CD4-positive, alpha-beta T cell (primary cell): ENCODE measurements at regions not wholly inside any gene's neighbourhood (a gene's known extent, or its start where the extent isn't known, plus 50 kb on each side); places are given as distances from the start of the nearest gene placed in this dataset.

Source experiments
- ATAC-seq: fragments of 200-7000 bp; cut with Tn5 transposase; one replicate; pipeline ENCODE4 v1.10.0; 2022; ENCODE audit warnings: mild to moderate bottlenecking; ENCODE audit not compliant: poor library complexity
- CTCF ChIA-PET: fragments of 350-600 bp; sonication (Branson Sonifier 250); formaldehyde crosslinking; loops from one replicate; lab custom pipeline; 2021; ENCODE audit warnings: antibody characterized with exemption, inconsistent platforms; lab: Charles Lee
- POLR2A ChIA-PET: fragments of 350-600 bp; sonication (Branson Sonifier 250); formaldehyde crosslinking; loops from one replicate; lab custom pipeline; 2021; ENCODE audit warnings: antibody characterized with exemption, inconsistent platforms; lab: Charles Lee
- DNase-seq, 14 experiments: peaks; one replicate each; pipeline ENCODE4 v3.0.0-alpha.2; 2013 to 2020; ENCODE audit warnings: mixed read lengths in 2 of 14
- H3K27ac ChIP-seq, 2 donors: one replicate each; pipeline versions ENCODE4 v1.5.1 to v1.7.0; 2013; ENCODE audit warnings: low read length in 2 of 2, low read depth in 1 of 2, mild to moderate bottlenecking in 1 of 2
- H3K27me3 ChIP-seq, 2 experiments: 1 replicate in 1 of 2; 2 replicates in 1 of 2; pipeline versions ENCODE4 v1.6.1 to v1.7.0; 2013; ENCODE audit warnings: low read length in 2 of 2, control low read depth in 1 of 2, mild to moderate bottlenecking in 1 of 2, moderate library complexity in 1 of 2; ENCODE audit not compliant: insufficient read depth in 2 of 2, control insufficient read depth in 1 of 2
- H3K36me3 ChIP-seq: one replicate; pipeline ENCODE4 v1.6.1; 2013; ENCODE audit warnings: low read length, control low read depth; ENCODE audit not compliant: insufficient read depth
- H3K4me1 ChIP-seq: one replicate; pipeline ENCODE4 v1.6.1; 2013; ENCODE audit warnings: low read length, control low read depth; ENCODE audit not compliant: insufficient read depth
- H3K4me3 ChIP-seq: one replicate; pipeline ENCODE4 v1.5.1; 2013; ENCODE audit warnings: mild to moderate bottlenecking, low read length, moderate library complexity
- H3K9me3 ChIP-seq, 2 experiments: 1 replicate in 1 of 2; 2 replicates in 1 of 2; pipeline versions ENCODE4 v1.6.1 to v1.7.0; 2013; ENCODE audit warnings: low read length in 2 of 2, mild to moderate bottlenecking in 2 of 2, control low read depth in 1 of 2, moderate library complexity in 1 of 2; ENCODE audit not compliant: control insufficient read depth in 1 of 2, insufficient read depth in 1 of 2
- H3K27ac Mint-ChIP-seq: one replicate; pipeline ENCODE4 v1.8.0; 2020; ENCODE audit warnings: mixed read lengths
- H3K27me3 Mint-ChIP-seq: one replicate; pipeline ENCODE4 v1.8.0; 2021; ENCODE audit warnings: mixed read lengths
- H3K36me3 Mint-ChIP-seq: one replicate; pipeline ENCODE4 v1.8.0; 2021; ENCODE audit warnings: low read depth, mixed read lengths
- H3K4me1 Mint-ChIP-seq: one replicate; pipeline ENCODE4 v1.8.0; 2021; ENCODE audit warnings: low read depth, mixed read lengths
- H3K4me3 Mint-ChIP-seq: one replicate; pipeline ENCODE4 v1.8.0; 2020; ENCODE audit warnings: mild to moderate bottlenecking, mixed read lengths
- H3K9me3 Mint-ChIP-seq: one replicate; pipeline ENCODE4 v1.8.0; 2020; ENCODE audit warnings: mixed read lengths
- intact Hi-C, 2 experiments: fragments of 100-400 bp; cut with DNase I in 1 of 2; cut with micrococcal nuclease in 1 of 2; formaldehyde crosslinking; loops; one replicate each; pipeline versions ENCODE4 v1.15.1 to v1.9.0; 2023 to 2025; cut with DNase I, micrococcal nuclease
- TF ChIP-seq, protein P1 (sequence below): fragments of 200-600 bp; IDR thresholded peaks from one replicate; pipeline ENCODE4 v1.8.0; 2022; ENCODE audit warnings: antibody characterized with exemption, mild to moderate bottlenecking

- ChIA-PET CTCF (no interaction called here), POLR2A (no interaction called here)
- no peak for ATAC-seq
- intact Hi-C loops, result no loop called here
- no peaks in the 10 kb centered on the region for H3K4me1 Mint-ChIP-seq
- Histone ChIP-seq H3K27me3 (no peaks in the 10 kb centered on the region), H3K4me3 (no peak overlapping the region), H3K9me3 (peaks cover 0 to 3% of the 10 kb centered on the region in 2 experiments), H3K27ac (no peak overlapping the region), H3K36me3 (no peaks in the 10 kb centered on the region), H3K4me1 (no peaks in the 10 kb centered on the region)
- no peaks in the 10 kb centered on the region for H3K27me3 Mint-ChIP-seq
- no peak for DNase-seq
- H3K9me3 Mint-ChIP-seq, result peaks cover 2% of the 10 kb centered on the region
- H3K36me3 Mint-ChIP-seq, result no peaks in the 10 kb centered on the region
- no peak overlapping the region for H3K27ac Mint-ChIP-seq
- TF ChIP-seq, protein P1, sequence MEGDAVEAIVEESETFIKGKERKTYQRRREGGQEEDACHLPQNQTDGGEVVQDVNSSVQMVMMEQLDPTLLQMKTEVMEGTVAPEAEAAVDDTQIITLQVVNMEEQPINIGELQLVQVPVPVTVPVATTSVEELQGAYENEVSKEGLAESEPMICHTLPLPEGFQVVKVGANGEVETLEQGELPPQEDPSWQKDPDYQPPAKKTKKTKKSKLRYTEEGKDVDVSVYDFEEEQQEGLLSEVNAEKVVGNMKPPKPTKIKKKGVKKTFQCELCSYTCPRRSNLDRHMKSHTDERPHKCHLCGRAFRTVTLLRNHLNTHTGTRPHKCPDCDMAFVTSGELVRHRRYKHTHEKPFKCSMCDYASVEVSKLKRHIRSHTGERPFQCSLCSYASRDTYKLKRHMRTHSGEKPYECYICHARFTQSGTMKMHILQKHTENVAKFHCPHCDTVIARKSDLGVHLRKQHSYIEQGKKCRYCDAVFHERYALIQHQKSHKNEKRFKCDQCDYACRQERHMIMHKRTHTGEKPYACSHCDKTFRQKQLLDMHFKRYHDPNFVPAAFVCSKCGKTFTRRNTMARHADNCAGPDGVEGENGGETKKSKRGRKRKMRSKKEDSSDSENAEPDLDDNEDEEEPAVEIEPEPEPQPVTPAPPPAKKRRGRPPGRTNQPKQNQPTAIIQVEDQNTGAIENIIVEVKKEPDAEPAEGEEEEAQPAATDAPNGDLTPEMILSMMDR, result no peak
- no peak overlapping the region for H3K4me3 Mint-ChIP-seq
Measured at GRCh38 chr12:114826244-114826643, 142.3 kb upstream of the TBX3 start.

DNA sequence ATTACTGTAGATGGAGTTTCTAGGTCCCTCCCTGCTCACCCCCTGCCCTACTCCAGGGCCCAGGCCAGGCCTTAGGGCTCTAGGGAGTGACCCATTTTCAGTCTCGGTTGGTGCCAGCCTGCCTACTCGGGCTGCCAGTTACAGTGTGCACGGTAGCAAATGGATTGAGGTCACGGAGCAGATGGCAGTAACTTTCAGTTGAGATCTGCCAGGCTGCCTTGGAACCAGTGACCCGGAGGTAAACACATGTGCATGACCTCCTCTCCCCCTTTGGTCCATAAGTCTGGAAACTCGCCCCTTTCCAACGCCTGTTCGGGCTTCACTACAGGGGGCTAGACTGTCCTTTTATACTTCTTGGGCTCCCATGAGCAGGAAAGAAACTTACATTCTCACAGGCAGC is 139.7 kb upstream of the TBX3 start:
- TF ChIP-seq, protein P1, result no peak
- peaks cover 0 to 6% of the 10 kb centered on the region in 2 experiments for H3K9me3 ChIP-seq
- no peak overlapping the region for H3K27ac ChIP-seq
- ChIA-PET POLR2A (no interaction called here), CTCF (no interaction called here)
- no peak for DNase-seq
- no peaks in the 10 kb centered on the region for H3K4me1 ChIP-seq
- H3K4me1 Mint-ChIP-seq, result no peaks in the 10 kb centered on the region
- no peaks in the 10 kb centered on the region for H3K36me3 ChIP-seq
- H3K4me3 Mint-ChIP-seq, result no peak overlapping the region
- H3K27me3 ChIP-seq, result no peaks in the 10 kb centered on the region
- no peak overlapping the region for H3K4me3 ChIP-seq
- H3K27me3 Mint-ChIP-seq, result no peaks in the 10 kb centered on the region
- no peak for ATAC-seq
- no peak overlapping the region for H3K27ac Mint-ChIP-seq
- H3K9me3 Mint-ChIP-seq, result peaks cover 2% of the 10 kb centered on the region
- intact Hi-C loops, result no loop called here
- H3K36me3 Mint-ChIP-seq, result no peaks in the 10 kb centered on the region

DNA sequence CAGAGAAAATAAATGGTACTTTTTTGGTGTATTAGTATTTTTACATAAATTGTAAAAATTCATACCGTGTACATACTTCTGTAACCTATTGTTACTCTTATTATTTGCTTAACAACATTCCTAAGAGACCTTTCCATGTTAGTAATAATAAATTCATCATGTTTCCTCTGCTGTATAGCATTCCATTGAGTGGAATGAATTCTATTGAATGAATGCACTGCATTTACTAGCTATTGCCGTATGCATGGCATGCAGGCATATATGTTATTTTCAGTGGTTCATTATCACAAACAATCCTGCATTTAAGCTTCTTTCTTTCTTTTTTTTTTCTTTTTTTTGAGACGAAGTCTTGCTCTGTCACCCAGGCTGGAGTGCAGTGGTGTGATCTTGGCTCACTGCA is 137.6 kb upstream of the TBX3 start:
- DNase-seq (no peak), ATAC-seq (no peak)
- H3K27ac ChIP-seq, result no peak overlapping the region
- ChIA-PET CTCF (no interaction called here), POLR2A (no interaction called here)
- no peaks in the 10 kb centered on the region for H3K27me3 Mint-ChIP-seq
- no peak overlapping the region for H3K4me3 Mint-ChIP-seq
- H3K4me1 Mint-ChIP-seq, result no peaks in the 10 kb centered on the region
- peaks cover 0 to 20% of the 10 kb centered on the region in 2 experiments for H3K9me3 ChIP-seq
- H3K9me3 Mint-ChIP-seq, result peaks cover 2% of the 10 kb centered on the region
- intact Hi-C loops, result no loop called here
- TF ChIP-seq, protein P1, result no peak
- no peaks in the 10 kb centered on the region for H3K36me3 ChIP-seq
- H3K27me3 ChIP-seq, result no peaks in the 10 kb centered on the region
- H3K36me3 Mint-ChIP-seq, result no peaks in the 10 kb centered on the region
- no peaks in the 10 kb centered on the region for H3K4me1 ChIP-seq
- H3K27ac Mint-ChIP-seq, result no peak overlapping the region
- H3K4me3 ChIP-seq, result no peak overlapping the region
